Gastroesophageal sphincter (tissue), 3 donors: ENCODE measurements at regions not wholly inside any gene's neighbourhood (a gene's known extent, or its start where the extent isn't known, plus 50 kb on each side); places are given as distances from the start of the nearest gene placed in this dataset.

Experiments used
- CTCF ChIP-seq, 4 experiments: fragments of 200-600 bp in 2 of 4; fragments of 450-650 bp in 2 of 4; sonication (generic) in 1 of 4; IDR thresholded peaks; one replicate each; pipeline ENCODE4 v1.5.1; 2017 to 2019; ENCODE audit warnings: antibody characterized with exemption in 4 of 4, mild to moderate bottlenecking in 2 of 4, moderate library complexity in 2 of 4
- EP300 ChIP-seq: sonication (generic); formaldehyde crosslinking; IDR thresholded peaks from one replicate; pipeline ENCODE4 v1.6.1; 2017; ENCODE audit warnings: antibody characterized with exemption, mild to moderate bottlenecking
- POLR2A ChIP-seq, 2 donors: fragments of 450-650 bp; IDR thresholded peaks; one replicate each; pipeline ENCODE4 v1.6.1; 2017; ENCODE audit warnings: antibody characterized with exemption in 2 of 2, mild to moderate bottlenecking in 2 of 2, moderate library complexity in 1 of 2

GRCh38 chr21:31558962-31559367 lies 100.5 kb upstream of the SOD1 start:
- TF ChIP-seq POLR2A (IDR thresholded peaks at IDR 0.05) (no peak), CTCF (IDR thresholded peaks at IDR 0.05) (peak in 1 of 4 experiments; percentile 34), EP300 (no peak)
